B cell (primary cell): ENCODE measurements at regions not wholly inside any gene's neighbourhood (a gene's known extent, or its start where the extent isn't known, plus 50 kb on each side); places are given as distances from the start of the nearest gene placed in this dataset.

Experiments used
- CTCF ChIP-seq: fragments of 200-600 bp; IDR thresholded peaks from one replicate; pipeline ENCODE4 v1.8.0; 2022; ENCODE audit warnings: antibody characterized with exemption, mild to moderate bottlenecking
- EZH2 ChIP-seq: IDR thresholded peaks from 2 replicates; pipeline ENCODE4 v1.6.1; 2012; ENCODE audit warnings: borderline replicate concordance, low read depth, mild to moderate bottlenecking, moderate library complexity, low read length; ENCODE audit not compliant: insufficient read depth, poor library complexity, severe bottlenecking

- TF ChIP-seq CTCF (no peak), EZH2 (no peak)
These were observed 187.8 kb downstream of the ETS2 start for GRCh38 chr21:38993561-38993960.
